GM21576 (cell line): ENCODE measurements at regions not wholly inside any gene's neighbourhood (a gene's known extent, or its start where the extent isn't known, plus 50 kb on each side); places are given as distances from the start of the nearest gene placed in this dataset.

ENCODE experiments used
- ATAC-seq: cut with Tn5 transposase; IDR thresholded peaks from one replicate; pipeline ENCODE4 v1.9.1; 2021; ENCODE audit warnings: mild to moderate bottlenecking, moderate library complexity; ENCODE audit not compliant: unreplicated experiment

DNA sequence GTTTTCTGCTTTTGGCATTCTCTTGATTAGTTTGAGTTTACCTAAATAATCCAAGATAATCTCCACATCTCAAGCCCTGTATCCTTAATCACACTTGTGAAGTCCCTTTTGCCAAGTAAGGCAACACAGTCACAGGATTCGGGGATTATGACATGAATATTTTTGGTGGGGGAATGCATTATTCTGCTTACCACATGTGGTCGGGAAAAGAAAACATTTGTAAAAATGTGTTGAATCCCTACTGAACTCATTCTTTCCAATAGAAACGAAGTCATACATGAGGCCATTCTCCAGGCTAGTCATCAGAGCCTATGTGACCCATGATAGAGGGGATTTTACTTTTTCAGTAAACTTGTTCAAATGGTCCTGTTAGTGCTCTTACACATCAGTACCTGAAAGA lies 58.5 kb upstream of the PRICKLE1 start:
- ATAC-seq = no peak

GRCh38 chr12:42643881-42644579 lies 54.5 kb upstream of the PRICKLE1 start:
- no peak for ATAC-seq

DNA sequence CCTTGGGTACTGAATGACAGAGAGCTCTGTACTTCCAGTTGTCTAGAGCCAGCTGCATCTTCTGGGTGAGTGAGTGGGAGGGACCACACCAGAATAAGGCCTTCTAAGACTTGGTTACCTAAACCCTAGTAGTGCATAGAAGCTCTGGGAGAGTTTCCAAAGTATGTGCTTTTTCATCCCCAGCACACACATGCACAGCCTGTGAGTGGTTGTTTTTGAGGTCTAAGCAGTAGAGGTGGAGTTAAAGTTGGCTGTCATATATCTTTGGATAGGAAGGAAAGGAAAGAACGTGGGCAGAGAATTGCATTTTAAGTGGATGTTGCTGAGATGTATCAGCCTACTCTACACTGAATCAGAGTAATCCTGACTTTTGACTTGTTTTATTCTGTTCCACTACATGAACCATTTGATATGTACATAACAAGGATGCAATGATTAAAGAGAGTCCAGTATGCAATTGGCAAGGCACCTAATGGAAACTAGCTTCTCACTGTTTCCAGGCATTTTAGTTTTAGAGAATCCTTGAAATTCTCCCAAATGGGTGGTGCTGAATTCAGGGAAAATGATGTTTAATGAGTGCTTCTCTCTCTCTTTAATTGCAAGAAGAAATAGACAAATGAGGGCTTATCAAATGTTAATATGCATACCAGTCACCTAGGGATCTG lies 51.8 kb upstream of the PRICKLE1 start:
- no peak for ATAC-seq

- ATAC-seq = no peak
These were observed 50.8 kb upstream of the PRICKLE1 start for GRCh38 chr12:42640391-42640790.

GRCh38 chr12:42639556-42639955 lies 50.0 kb upstream of the PRICKLE1 start:
- ATAC-seq = no peak
